Neural cell (in vitro differentiated cells): ENCODE measurements at regions not wholly inside any gene's neighbourhood (a gene's known extent, or its start where the extent isn't known, plus 50 kb on each side); places are given as distances from the start of the nearest gene placed in this dataset.

Experiments used
- H2AFZ ChIP-seq: fragments of 200-600, 300-800 bp; sonication (generic), shearing (Covaris generic); 2 replicates; pipeline ENCODE4 v1.6.0; 2014; ENCODE audit warnings: low read depth, mild to moderate bottlenecking, antibody characterized with exemption, low read length, moderate library complexity
- H3F3A ChIP-seq: fragments of 200-600 bp; shearing (Covaris generic); 2 replicates; pipeline ENCODE4 v1.6.1; 2016; ENCODE audit warnings: mild to moderate bottlenecking, moderate library complexity, mixed read lengths, antibody characterized with exemption, low read length; ENCODE audit not compliant: insufficient read depth, poor library complexity, severe bottlenecking
- H3K27ac ChIP-seq: fragments of 200-600, 300-800 bp; sonication (generic), shearing (Covaris generic); 2 replicates; pipeline ENCODE4 v1.5.1; 2014; ENCODE audit warnings: mild to moderate bottlenecking, low read length, moderate library complexity
- H3K27me3 ChIP-seq: fragments of 300-800, 200-600 bp; sonication (generic), shearing (Covaris generic); 2 replicates; pipeline ENCODE4 v1.6.0; 2014; ENCODE audit warnings: mild to moderate bottlenecking, low read depth, low read length, moderate library complexity; ENCODE audit not compliant: insufficient read depth
- H3K36me3 ChIP-seq: fragments of 300-800, 200-600 bp; sonication (generic), shearing (Covaris generic); 2 replicates; pipeline ENCODE4 v1.5.1; 2014; ENCODE audit warnings: mild to moderate bottlenecking, antibody characterized with exemption, low read length, moderate library complexity; ENCODE audit not compliant: insufficient read depth
- H3K4me2 ChIP-seq: fragments of 300-800, 200-600 bp; sonication (generic), shearing (Covaris generic); 2 replicates; pipeline ENCODE4 v1.6.0; 2014; ENCODE audit warnings: mild to moderate bottlenecking, low read length
- H3K4me3 ChIP-seq: fragments of 300-800, 200-600 bp; sonication (generic), shearing (Covaris generic); 2 replicates; pipeline ENCODE4 v1.5.1; 2014; ENCODE audit warnings: mild to moderate bottlenecking, low read length, moderate library complexity
- H3K79me2 ChIP-seq: fragments of 200-600 bp; shearing (Covaris generic); replicated peaks from 2 replicates; pipeline ENCODE4 v1.6.0; 2014; ENCODE audit warnings: mild to moderate bottlenecking, low read length, moderate library complexity; ENCODE audit not compliant: insufficient read depth
- H3K9ac ChIP-seq: fragments of 300-800, 200-600 bp; sonication (generic), shearing (Covaris generic); 2 replicates; pipeline ENCODE4 v1.6.1; 2016; ENCODE audit warnings: mild to moderate bottlenecking, low read length, mixed read lengths
- H3K9me2 ChIP-seq: fragments of 200-600 bp; shearing (Covaris generic); 2 replicates; pipeline ENCODE4 v1.6.1; 2016; ENCODE audit warnings: mild to moderate bottlenecking, low read length, mixed read lengths; ENCODE audit not compliant: insufficient read depth
- H3K9me3 ChIP-seq: fragments of 200-600, 300-800 bp; sonication (generic), shearing (Covaris generic); 2 replicates; pipeline ENCODE4 v1.6.1; 2016; ENCODE audit warnings: mild to moderate bottlenecking, mixed run types, low read length, moderate library complexity, mixed read lengths
- H4K20me1 ChIP-seq: fragments of 200-600 bp; shearing (Covaris generic); 2 replicates; pipeline ENCODE4 v1.6.1; 2016; ENCODE audit warnings: mild to moderate bottlenecking, mixed run types; ENCODE audit not compliant: insufficient read depth
- EP300 ChIP-seq: fragments of 450-650 bp; conservative IDR thresholded peaks from 2 replicates; pipeline ENCODE4 v1.6.1; 2014; ENCODE audit warnings: antibody characterized with exemption, mild to moderate bottlenecking, moderate library complexity; ENCODE audit not compliant: poor library complexity, severe bottlenecking
- EZH2 ChIP-seq: fragments of 200-600, 300-800 bp; shearing (Covaris generic), sonication (generic); IDR thresholded peaks from 2 replicates; pipeline ENCODE4 v1.6.1; 2014; ENCODE audit warnings: antibody characterized with exemption, low read length, borderline replicate concordance, mild to moderate bottlenecking; ENCODE audit not compliant: insufficient read depth, poor library complexity, severe bottlenecking
- MXI1 ChIP-seq: fragments of 450-650 bp; conservative IDR thresholded peaks from 2 replicates; pipeline ENCODE4 v1.6.1; 2014; ENCODE audit warnings: antibody characterized with exemption, mild to moderate bottlenecking; ENCODE audit not compliant: poor library complexity, severe bottlenecking
- POLR2AphosphoS5 ChIP-seq: IDR thresholded peaks from 2 replicates; pipeline ENCODE4 v1.6.1; 2012
- RAD21 ChIP-seq: fragments of 450-650 bp; conservative IDR thresholded peaks from 2 replicates; pipeline ENCODE4 v1.6.1; 2014; ENCODE audit warnings: antibody characterized with exemption, mild to moderate bottlenecking, moderate library complexity
- SMC3 ChIP-seq: fragments of 450-650 bp; conservative IDR thresholded peaks from 2 replicates; pipeline ENCODE4 v1.6.1; 2014; ENCODE audit warnings: antibody characterized with exemption, mild to moderate bottlenecking, moderate library complexity; ENCODE audit not compliant: poor library complexity
- TAF1 ChIP-seq: IDR thresholded peaks from 2 replicates; pipeline ENCODE4 v1.6.1; 2012; ENCODE audit warnings: low read depth
- TF ChIP-seq, protein P1 (sequence below): IDR thresholded peaks from 2 replicates; pipeline ENCODE4 v1.6.1; 2012; ENCODE audit warnings: borderline replicate concordance
- TF ChIP-seq, protein P2 (sequence below): fragments of 450-650 bp; IDR thresholded peaks from 2 replicates; pipeline ENCODE4 v1.5.1; 2014; ENCODE audit warnings: antibody characterized with exemption, mild to moderate bottlenecking, moderate library complexity; ENCODE audit not compliant: poor library complexity, severe bottlenecking

DNA sequence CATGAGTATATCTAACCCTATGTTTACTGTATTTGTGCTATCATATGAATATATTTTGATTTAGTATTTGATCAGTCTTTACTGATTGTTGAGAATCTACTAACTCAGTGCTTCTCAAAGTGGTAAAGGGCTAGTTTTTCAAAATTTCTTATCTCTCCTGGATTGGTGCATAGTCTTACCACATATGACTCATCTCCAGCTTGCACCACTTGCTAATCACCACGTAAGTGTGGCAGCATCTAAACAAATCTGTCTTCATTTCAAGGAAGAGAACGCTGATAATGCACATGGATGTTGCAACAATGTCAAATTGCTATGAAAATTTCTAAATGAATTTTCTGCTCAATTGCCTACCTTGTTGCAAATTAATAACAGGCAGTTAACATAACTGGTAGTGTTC, 299.5 kb downstream of the PAX1 start (continued):
- no peak for TF ChIP-seq EZH2

DNA sequence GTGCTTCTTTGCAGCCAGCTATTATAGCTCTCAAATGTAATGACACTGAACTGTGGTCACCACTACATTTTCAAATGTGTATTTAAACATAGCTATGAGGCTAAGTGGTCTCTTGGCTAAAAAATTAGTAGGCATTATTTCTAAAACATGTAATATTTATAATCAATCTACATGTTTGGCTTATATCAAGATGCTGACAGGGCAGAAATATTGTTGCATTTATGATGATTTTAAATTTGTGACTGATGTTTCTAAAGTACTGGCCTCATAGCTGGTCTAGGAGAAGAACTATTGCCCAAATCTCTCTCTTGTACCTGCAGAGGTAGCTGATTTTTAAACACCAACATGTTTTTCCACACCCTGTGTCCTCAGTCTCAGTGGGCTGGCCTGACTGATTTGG, 298.2 kb downstream of the PAX1 start:
- H3K79me2 ChIP-seq = no peaks in the 10 kb centered on the region
- H3K36me3 ChIP-seq = no peaks in the 10 kb centered on the region
- no peak overlapping the region for H3K27ac ChIP-seq
- no peaks in the 10 kb centered on the region for H4K20me1 ChIP-seq
- H3K9me3 ChIP-seq = no peaks in the 10 kb centered on the region
- no peaks in the 10 kb centered on the region for H3K27me3 ChIP-seq
- H3F3A ChIP-seq = no peaks in the 10 kb centered on the region
- H3K4me3 ChIP-seq = no peak overlapping the region
- H2AFZ ChIP-seq = no peak overlapping the region
- H3K9me2 ChIP-seq = no peaks in the 10 kb centered on the region
- TF ChIP-seq POLR2AphosphoS5 (no peak), EZH2 (no peak), EP300 (no peak), MXI1 (no peak), RAD21 (no peak), TAF1 (no peak), SMC3 (no peak)
- TF ChIP-seq, protein P1, sequence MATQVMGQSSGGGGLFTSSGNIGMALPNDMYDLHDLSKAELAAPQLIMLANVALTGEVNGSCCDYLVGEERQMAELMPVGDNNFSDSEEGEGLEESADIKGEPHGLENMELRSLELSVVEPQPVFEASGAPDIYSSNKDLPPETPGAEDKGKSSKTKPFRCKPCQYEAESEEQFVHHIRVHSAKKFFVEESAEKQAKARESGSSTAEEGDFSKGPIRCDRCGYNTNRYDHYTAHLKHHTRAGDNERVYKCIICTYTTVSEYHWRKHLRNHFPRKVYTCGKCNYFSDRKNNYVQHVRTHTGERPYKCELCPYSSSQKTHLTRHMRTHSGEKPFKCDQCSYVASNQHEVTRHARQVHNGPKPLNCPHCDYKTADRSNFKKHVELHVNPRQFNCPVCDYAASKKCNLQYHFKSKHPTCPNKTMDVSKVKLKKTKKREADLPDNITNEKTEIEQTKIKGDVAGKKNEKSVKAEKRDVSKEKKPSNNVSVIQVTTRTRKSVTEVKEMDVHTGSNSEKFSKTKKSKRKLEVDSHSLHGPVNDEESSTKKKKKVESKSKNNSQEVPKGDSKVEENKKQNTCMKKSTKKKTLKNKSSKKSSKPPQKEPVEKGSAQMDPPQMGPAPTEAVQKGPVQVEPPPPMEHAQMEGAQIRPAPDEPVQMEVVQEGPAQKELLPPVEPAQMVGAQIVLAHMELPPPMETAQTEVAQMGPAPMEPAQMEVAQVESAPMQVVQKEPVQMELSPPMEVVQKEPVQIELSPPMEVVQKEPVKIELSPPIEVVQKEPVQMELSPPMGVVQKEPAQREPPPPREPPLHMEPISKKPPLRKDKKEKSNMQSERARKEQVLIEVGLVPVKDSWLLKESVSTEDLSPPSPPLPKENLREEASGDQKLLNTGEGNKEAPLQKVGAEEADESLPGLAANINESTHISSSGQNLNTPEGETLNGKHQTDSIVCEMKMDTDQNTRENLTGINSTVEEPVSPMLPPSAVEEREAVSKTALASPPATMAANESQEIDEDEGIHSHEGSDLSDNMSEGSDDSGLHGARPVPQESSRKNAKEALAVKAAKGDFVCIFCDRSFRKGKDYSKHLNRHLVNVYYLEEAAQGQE = no peak
- H3K4me2 ChIP-seq = no peak overlapping the region
- no peak overlapping the region for H3K9ac ChIP-seq

DNA sequence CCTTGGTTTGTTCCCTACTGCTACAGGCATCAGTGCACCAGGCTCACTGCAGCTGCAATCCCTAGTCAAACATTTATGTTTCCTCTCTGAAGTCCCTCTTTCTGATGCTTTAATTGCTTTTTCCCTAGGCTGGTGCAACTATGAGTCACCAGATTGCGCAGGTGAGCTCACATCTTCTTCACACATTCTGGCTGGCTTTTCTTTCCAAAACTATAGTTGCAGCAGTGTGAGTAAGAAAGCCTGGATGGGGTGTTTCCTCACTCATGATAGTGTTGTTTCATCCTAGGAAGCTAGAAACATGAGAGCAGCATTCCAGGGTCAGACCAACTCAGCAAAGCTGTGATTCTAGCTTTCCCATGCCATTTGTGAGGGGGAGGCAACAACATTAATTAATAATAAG, 296.4 kb downstream of the PAX1 start:
- Histone ChIP-seq H3K9me3 (no peaks in the 10 kb centered on the region), H3K27ac (no peak overlapping the region), H3F3A (no peaks in the 10 kb centered on the region), H3K27me3 (no peaks in the 10 kb centered on the region), H3K36me3 (no peaks in the 10 kb centered on the region), H4K20me1 (no peaks in the 10 kb centered on the region), H3K4me3 (no peak overlapping the region), H3K9me2 (no peaks in the 10 kb centered on the region), H3K9ac (no peak overlapping the region), H3K79me2 (no peaks in the 10 kb centered on the region), H3K4me2 (no peak overlapping the region), H2AFZ (no peak overlapping the region)
- TF ChIP-seq TAF1 (no peak), MXI1 (no peak), SMC3 (no peak), POLR2AphosphoS5 (no peak), RAD21 (no peak), EP300 (no peak), EZH2 (no peak)
- TF ChIP-seq, protein P2, sequence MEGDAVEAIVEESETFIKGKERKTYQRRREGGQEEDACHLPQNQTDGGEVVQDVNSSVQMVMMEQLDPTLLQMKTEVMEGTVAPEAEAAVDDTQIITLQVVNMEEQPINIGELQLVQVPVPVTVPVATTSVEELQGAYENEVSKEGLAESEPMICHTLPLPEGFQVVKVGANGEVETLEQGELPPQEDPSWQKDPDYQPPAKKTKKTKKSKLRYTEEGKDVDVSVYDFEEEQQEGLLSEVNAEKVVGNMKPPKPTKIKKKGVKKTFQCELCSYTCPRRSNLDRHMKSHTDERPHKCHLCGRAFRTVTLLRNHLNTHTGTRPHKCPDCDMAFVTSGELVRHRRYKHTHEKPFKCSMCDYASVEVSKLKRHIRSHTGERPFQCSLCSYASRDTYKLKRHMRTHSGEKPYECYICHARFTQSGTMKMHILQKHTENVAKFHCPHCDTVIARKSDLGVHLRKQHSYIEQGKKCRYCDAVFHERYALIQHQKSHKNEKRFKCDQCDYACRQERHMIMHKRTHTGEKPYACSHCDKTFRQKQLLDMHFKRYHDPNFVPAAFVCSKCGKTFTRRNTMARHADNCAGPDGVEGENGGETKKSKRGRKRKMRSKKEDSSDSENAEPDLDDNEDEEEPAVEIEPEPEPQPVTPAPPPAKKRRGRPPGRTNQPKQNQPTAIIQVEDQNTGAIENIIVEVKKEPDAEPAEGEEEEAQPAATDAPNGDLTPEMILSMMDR = no peak
- TF ChIP-seq, protein P1 = no peak
